Upper lobe of right lung (tissue), 1 donor: ENCODE measurements at regions not wholly inside any gene's neighbourhood (a gene's known extent, or its start where the extent isn't known, plus 50 kb on each side); places are given as distances from the start of the nearest gene placed in this dataset.

Experiments used
- ATAC-seq: fragments of 200-7000 bp; cut with Tn5 transposase; one replicate; pipeline ENCODE4 v1.9.1; 2020; ENCODE audit warnings: mild to moderate bottlenecking, moderate library complexity
- DNase-seq: peaks from one replicate; pipeline ENCODE4 v3.0.0-alpha.2; 2020
- H3K27ac ChIP-seq: fragments of 200-600 bp; one replicate; pipeline ENCODE4 v1.8.0; 2022
- H3K27me3 ChIP-seq: fragments of 200-600 bp; one replicate; pipeline ENCODE4 v1.8.0; 2022; ENCODE audit warnings: mild to moderate bottlenecking
- H3K36me3 ChIP-seq: fragments of 200-600 bp; one replicate; pipeline ENCODE4 v1.8.0; 2022
- H3K4me1 ChIP-seq: fragments of 200-600 bp; one replicate; pipeline ENCODE4 v1.8.0; 2022
- H3K4me3 ChIP-seq: fragments of 200-600 bp; one replicate; pipeline ENCODE4 v1.8.0; 2022; ENCODE audit warnings: mild to moderate bottlenecking
- H3K9me3 ChIP-seq: fragments of 200-600 bp; one replicate; pipeline ENCODE4 v1.8.0; 2022
- intact Hi-C: fragments of 100-400 bp; cut with DNase I; formaldehyde crosslinking; loops from one replicate; pipeline ENCODE4 v1.11.0; 2022
- TF ChIP-seq, protein P1 (sequence below): fragments of 200-600 bp; IDR thresholded peaks from one replicate; pipeline ENCODE4 v1.8.0; 2022; ENCODE audit warnings: antibody characterized with exemption
- donor health status: DM: no; HTN: yes; CAD: no; lungs with severe emphysema.

- intact Hi-C loops, result no loop called here
- ATAC-seq, result no peak
- TF ChIP-seq, protein P1, sequence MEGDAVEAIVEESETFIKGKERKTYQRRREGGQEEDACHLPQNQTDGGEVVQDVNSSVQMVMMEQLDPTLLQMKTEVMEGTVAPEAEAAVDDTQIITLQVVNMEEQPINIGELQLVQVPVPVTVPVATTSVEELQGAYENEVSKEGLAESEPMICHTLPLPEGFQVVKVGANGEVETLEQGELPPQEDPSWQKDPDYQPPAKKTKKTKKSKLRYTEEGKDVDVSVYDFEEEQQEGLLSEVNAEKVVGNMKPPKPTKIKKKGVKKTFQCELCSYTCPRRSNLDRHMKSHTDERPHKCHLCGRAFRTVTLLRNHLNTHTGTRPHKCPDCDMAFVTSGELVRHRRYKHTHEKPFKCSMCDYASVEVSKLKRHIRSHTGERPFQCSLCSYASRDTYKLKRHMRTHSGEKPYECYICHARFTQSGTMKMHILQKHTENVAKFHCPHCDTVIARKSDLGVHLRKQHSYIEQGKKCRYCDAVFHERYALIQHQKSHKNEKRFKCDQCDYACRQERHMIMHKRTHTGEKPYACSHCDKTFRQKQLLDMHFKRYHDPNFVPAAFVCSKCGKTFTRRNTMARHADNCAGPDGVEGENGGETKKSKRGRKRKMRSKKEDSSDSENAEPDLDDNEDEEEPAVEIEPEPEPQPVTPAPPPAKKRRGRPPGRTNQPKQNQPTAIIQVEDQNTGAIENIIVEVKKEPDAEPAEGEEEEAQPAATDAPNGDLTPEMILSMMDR, result no peak
Measured at GRCh38 chr12:60666895-60667294, 1071.1 kb downstream of the SLC16A7 start.

DNA sequence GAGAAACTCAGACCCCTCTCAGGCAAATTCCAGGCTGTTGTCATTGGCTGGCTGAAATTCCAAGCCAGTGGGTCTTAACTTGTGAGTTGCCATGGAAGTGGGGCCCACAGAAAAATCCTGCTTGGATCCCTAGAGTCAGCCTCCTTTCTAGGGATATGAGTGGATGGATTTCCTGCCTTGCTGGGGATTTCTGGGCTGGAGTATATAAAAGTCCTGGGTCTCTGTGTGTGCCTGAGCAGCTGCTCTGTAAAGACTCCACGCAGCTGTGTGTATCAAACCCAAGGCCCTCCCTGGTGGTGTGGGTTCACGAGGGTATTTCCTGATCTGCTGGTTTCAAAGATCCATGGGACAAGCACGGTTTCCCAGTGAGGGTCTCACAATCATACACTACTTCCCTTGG lies 1077.1 kb downstream of the SLC16A7 start:
- TF ChIP-seq, protein P1, result no peak
- intact Hi-C loops, result no loop called here
- ATAC-seq (no peak), DNase-seq (no peak)
- no peak overlapping the region for H3K4me3 ChIP-seq
- H3K4me1 ChIP-seq, result no peaks in the 10 kb centered on the region
- no peak overlapping the region for H3K27ac ChIP-seq
- no peaks in the 10 kb centered on the region for H3K36me3 ChIP-seq
- no peaks in the 10 kb centered on the region for H3K27me3 ChIP-seq
- H3K9me3 ChIP-seq, result no peaks in the 10 kb centered on the region

More at GRCh38 chr12:60666895-60667294, 1071.1 kb downstream of the SLC16A7 start:
- H3K27me3 ChIP-seq, result no peaks in the 10 kb centered on the region
- no peaks in the 10 kb centered on the region for H3K9me3 ChIP-seq
- no peak for DNase-seq
- no peak overlapping the region for H3K4me3 ChIP-seq
- H3K36me3 ChIP-seq, result no peaks in the 10 kb centered on the region
- H3K4me1 ChIP-seq, result no peaks in the 10 kb centered on the region
- no peak overlapping the region for H3K27ac ChIP-seq

DNA sequence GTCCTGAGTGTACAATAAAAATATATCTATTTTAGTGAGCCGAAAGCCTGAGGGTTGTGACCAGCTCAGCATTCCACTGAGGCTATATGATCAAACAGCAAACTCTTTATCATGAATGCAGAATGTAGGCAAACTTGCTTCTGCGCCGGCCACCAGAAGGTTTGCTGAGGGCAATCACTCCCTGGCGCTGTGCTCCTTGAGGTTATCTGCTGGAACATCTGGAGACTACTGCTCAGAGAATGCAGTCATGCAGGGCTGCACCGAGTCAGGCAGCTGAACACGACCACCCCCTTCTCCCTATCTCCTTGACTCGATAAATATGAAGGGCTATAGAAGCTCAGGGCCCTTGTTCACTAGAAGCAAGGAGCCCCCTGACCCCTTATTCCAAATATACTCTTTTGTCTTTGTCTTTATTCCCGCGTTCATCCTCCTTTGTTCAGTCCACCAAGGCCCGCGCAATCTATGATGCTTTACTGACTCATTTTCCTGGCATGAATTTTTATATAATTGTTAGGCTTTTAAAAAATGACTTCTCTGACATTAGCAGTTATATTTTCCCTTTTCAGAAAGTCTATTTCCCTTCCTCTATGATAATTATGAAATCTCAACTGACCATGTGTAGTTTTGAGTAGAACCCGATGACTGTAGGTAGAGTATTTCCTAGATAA lies 1089.3 kb downstream of the SLC16A7 start:
- H3K4me1 ChIP-seq, result no peaks in the 10 kb centered on the region
- H3K27me3 ChIP-seq, result no peaks in the 10 kb centered on the region
- H3K4me3 ChIP-seq, result no peak overlapping the region
- intact Hi-C loops, result no loop called here
- ATAC-seq, result no peak
- H3K9me3 ChIP-seq, result no peaks in the 10 kb centered on the region
- H3K36me3 ChIP-seq, result no peaks in the 10 kb centered on the region
- TF ChIP-seq, protein P1, result peak; percentile 21
- H3K27ac ChIP-seq, result no peak overlapping the region
- DNase-seq, result no peak

- DNase-seq (no peak), ATAC-seq (no peak)
- Histone ChIP-seq H3K4me1 (no peaks in the 10 kb centered on the region), H3K27ac (no peak overlapping the region), H3K36me3 (no peaks in the 10 kb centered on the region), H3K4me3 (no peak overlapping the region), H3K27me3 (no peaks in the 10 kb centered on the region), H3K9me3 (no peaks in the 10 kb centered on the region)
- intact Hi-C loops, result no loop called here
- TF ChIP-seq, protein P1, result no peak
Measured at GRCh38 chr12:60689137-60689536, 1093.3 kb downstream of the SLC16A7 start.

DNA sequence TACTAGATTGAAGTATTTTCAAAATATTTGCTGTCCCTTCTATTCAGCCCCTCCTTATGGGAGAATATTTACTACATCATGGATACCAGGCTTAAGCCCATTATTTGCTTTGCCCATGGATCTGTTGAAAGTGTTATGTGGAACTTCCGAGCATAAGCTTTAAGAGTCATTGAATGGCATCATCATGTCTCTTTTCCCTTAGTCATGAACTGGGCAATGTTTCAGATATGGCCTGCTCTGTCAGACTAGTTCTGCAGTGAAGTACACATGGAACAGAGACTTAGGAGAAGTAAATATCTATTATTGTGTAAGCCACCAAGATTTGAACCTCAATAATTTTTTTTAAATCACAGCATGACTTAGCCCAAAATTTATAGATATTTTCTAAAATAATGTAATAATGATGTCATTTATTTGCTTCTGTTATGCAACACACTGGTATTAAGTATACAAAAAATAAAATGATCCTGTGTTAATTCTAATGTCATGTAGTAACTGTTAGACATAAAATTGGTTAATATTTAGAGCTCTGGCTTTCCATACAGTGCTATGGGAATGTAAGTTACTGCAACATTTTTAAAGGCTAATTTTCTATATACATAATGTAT lies 1097.3 kb downstream of the SLC16A7 start:
- no peak for ATAC-seq
- H3K27ac ChIP-seq, result no peak overlapping the region
- H3K4me1 ChIP-seq, result no peaks in the 10 kb centered on the region
- TF ChIP-seq, protein P1, result no peak
- H3K9me3 ChIP-seq, result no peaks in the 10 kb centered on the region
- intact Hi-C loops, result no loop called here
- no peaks in the 10 kb centered on the region for H3K36me3 ChIP-seq
- DNase-seq, result no peak
- H3K27me3 ChIP-seq, result no peaks in the 10 kb centered on the region
- H3K4me3 ChIP-seq, result no peak overlapping the region
